HepG2 (cell line): ENCODE measurements at regions not wholly inside any gene's neighbourhood (a gene's known extent, or its start where the extent isn't known, plus 50 kb on each side); places are given as distances from the start of the nearest gene placed in this dataset.

Experiments
- ATF3 ChIP-seq: sonication (generic); formaldehyde crosslinking; IDR thresholded peaks from 2 replicates; pipeline ENCODE4 v1.4.0; 2020; ENCODE audit warnings: missing genetic modification reagents
- ATF6 ChIP-seq: sonication (generic); formaldehyde crosslinking; conservative IDR thresholded peaks from 2 replicates; pipeline ENCODE4 v1.4.0; 2020; ENCODE audit warnings: missing genetic modification reagents
- CTCF ChIP-seq: sonication (generic); formaldehyde crosslinking; IDR thresholded peaks from 2 replicates; pipeline ENCODE4 v1.5.0; 2020; ENCODE audit warnings: mild to moderate bottlenecking, missing genetic modification reagents, moderate library complexity
- DBP ChIP-seq: sonication (generic); formaldehyde crosslinking; IDR thresholded peaks from 2 replicates; pipeline ENCODE4 v1.4.0; 2020; ENCODE audit warnings: missing genetic modification reagents; ENCODE audit errors: not compliant biosample characterization
- DZIP1 ChIP-seq: sonication (generic); formaldehyde crosslinking; IDR thresholded peaks from 2 replicates; pipeline ENCODE4 v1.5.0; 2020; ENCODE audit warnings: mild to moderate bottlenecking, missing genetic modification reagents
- MXD1 ChIP-seq: sonication (generic); formaldehyde crosslinking; IDR thresholded peaks from 2 replicates; pipeline ENCODE4 v1.4.0; 2020; ENCODE audit warnings: mild to moderate bottlenecking, missing genetic modification reagents
- ZNF343 ChIP-seq: sonication (generic); formaldehyde crosslinking; IDR thresholded peaks from 2 replicates; pipeline ENCODE4 v1.4.0; 2020; ENCODE audit warnings: mild to moderate bottlenecking, missing genetic modification reagents
- ZNF441 ChIP-seq: sonication (generic); formaldehyde crosslinking; IDR thresholded peaks from 2 replicates; pipeline ENCODE4 v1.7.0; 2021; ENCODE audit warnings: missing genetic modification reagents, borderline replicate concordance
- ZNF768 ChIP-seq: sonication (generic); formaldehyde crosslinking; IDR thresholded peaks from 2 replicates; pipeline ENCODE4 v1.4.0; 2020; ENCODE audit warnings: missing genetic modification reagents
- ZNF777 ChIP-seq: sonication (generic); formaldehyde crosslinking; IDR thresholded peaks from 2 replicates; pipeline ENCODE4 v1.4.0; 2020; ENCODE audit warnings: missing genetic modification reagents

- TF ChIP-seq CTCF (CRISPR knock-in tag) (no peak), ATF3 (CRISPR knock-in tag) (no peak), DBP (CRISPR knock-in tag) (no peak), DZIP1 (CRISPR knock-in tag) (no peak), MXD1 (CRISPR knock-in tag) (no peak), ZNF441 (CRISPR knock-in tag) (no peak), ZNF777 (CRISPR knock-in tag) (no peak), ATF6 (no peak), ZNF343 (CRISPR knock-in tag) (no peak), ZNF768 (no peak)
Measured at GRCh38 chr3:184453296-184453695, 73.4 kb downstream of the CHRD start.
